MCF 10A (cell line): ENCODE measurements at regions not wholly inside any gene's neighbourhood (a gene's known extent, or its start where the extent isn't known, plus 50 kb on each side); places are given as distances from the start of the nearest gene placed in this dataset.

Source experiments
- BruUV-seq: library from RNA; stranded (reverse); fragments of 400-500 nt; replicated peaks from 2 replicates; lab custom pipeline; 2021; lab: Mats Ljungman, UMichigan
- CTCF ChIA-PET: fragments of 300-600 bp; sonication (Branson Sonifier 250); formaldehyde crosslinking; extraction: SDS; loops from one replicate; lab custom pipeline; 2021; ENCODE audit warnings: antibody characterized with exemption, inconsistent platforms; lab: Yijun Ruan, JAX
- POLR2A ChIA-PET: fragments of 300-600, 350-650 bp; sonication (Branson Sonifier 250); formaldehyde crosslinking; extraction: SDS; loops from one replicate; lab custom pipeline; 2020; ENCODE audit warnings: antibody characterized with exemption, inconsistent platforms; lab: Yijun Ruan, JAX
- DNase-seq: peaks from one replicate; pipeline ENCODE4 v3.0.0-alpha.2; 2018; ENCODE audit not compliant: unreplicated experiment
- H3K27ac Mint-ChIP-seq: one replicate; pipeline ENCODE4 v1.8.0; 2022; ENCODE audit warnings: mild to moderate bottlenecking, low read depth, mixed read lengths; ENCODE audit not compliant: unreplicated experiment
- H3K27me3 Mint-ChIP-seq: one replicate; pipeline ENCODE4 v1.8.0; 2022; ENCODE audit warnings: mixed read lengths; ENCODE audit not compliant: insufficient read depth, unreplicated experiment
- H3K36me3 Mint-ChIP-seq: one replicate; pipeline ENCODE4 v1.8.0; 2022; ENCODE audit warnings: mild to moderate bottlenecking, moderate library complexity, mixed read lengths; ENCODE audit not compliant: insufficient read depth, unreplicated experiment
- H3K4me1 Mint-ChIP-seq: one replicate; pipeline ENCODE4 v1.8.0; 2022; ENCODE audit warnings: mixed read lengths; ENCODE audit not compliant: insufficient read depth, unreplicated experiment
- H3K4me3 Mint-ChIP-seq: one replicate; pipeline ENCODE4 v1.8.0; 2022; ENCODE audit warnings: mild to moderate bottlenecking, moderate library complexity, mixed read lengths; ENCODE audit not compliant: unreplicated experiment
- H3K9me3 Mint-ChIP-seq: one replicate; pipeline ENCODE4 v1.8.0; 2022; ENCODE audit warnings: mixed read lengths; ENCODE audit not compliant: unreplicated experiment
- CTCF ChIP-seq: fragments of 200-600 bp; IDR thresholded peaks from one replicate; pipeline ENCODE4 v1.8.0; 2022; ENCODE audit warnings: antibody characterized with exemption, mild to moderate bottlenecking; ENCODE audit not compliant: unreplicated experiment
- intact Hi-C: fragments of 100-400 bp; cut with micrococcal nuclease; formaldehyde crosslinking; loops from 2 replicates; pipeline ENCODE4 v1.14.1; 2022

- intact Hi-C loops: no loop called here
- Mint-ChIP-seq H3K27me3 (no peaks in the 10 kb centered on the region), H3K9me3 (no peaks in the 10 kb centered on the region), H3K4me1 (no peaks in the 10 kb centered on the region), H3K36me3 (no peaks in the 10 kb centered on the region), H3K27ac (no peak overlapping the region), H3K4me3 (no peak overlapping the region)
- POLR2A ChIA-PET: interaction anchor here (0.7 kb wide), 1 partner anchor 701 kb away, joined by 3 read pairs; no protein-coding TSS in a partner anchor
- no peak for DNase-seq
- BruUV-seq: no TSS peak
- CTCF ChIA-PET: interaction anchor here (0.6 kb wide), 1 partner anchor 11 kb away, joined by 3 read pairs; no protein-coding TSS in a partner anchor
- no peak for TF ChIP-seq CTCF
These were observed 186.7 kb upstream of the CST7 start for GRCh38 chr20:24762371-24762770.

DNA sequence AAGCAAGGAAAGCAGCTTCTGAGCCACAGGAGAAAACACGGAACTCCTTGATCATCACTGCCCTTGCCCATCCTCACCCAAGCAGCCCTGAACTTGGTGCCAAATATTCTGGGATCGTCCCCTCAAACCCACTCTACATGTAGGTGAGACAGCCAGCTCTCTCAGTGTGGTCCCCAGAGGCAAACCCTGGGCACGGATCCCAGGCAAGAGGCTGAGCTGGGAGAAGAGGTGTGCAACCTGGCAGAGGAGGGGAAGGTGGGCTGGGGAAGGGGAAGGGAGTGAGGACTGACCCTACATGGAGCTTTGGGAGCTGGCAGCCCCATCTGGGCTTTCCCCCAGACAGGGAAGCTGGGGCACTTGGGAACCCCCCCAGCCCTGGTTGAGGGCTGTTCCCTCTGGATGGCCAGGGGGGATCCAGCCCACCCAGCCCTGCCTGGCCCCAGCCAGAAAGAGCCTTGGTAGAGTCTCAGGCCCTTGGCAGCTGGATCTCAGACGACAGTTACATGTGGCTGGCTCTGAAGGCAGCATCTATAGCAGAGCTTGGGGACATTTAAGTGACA is 186.2 kb upstream of the CST7 start:
- no peaks in the 10 kb centered on the region for H3K9me3 Mint-ChIP-seq
- ChIA-PET POLR2A (interaction anchor here (0.7 kb wide), 1 partner anchor 701 kb away, joined by 3 read pairs; no protein-coding TSS in a partner anchor), CTCF (interaction anchor here (0.6 kb wide), 1 partner anchor 11 kb away, joined by 3 read pairs; no protein-coding TSS in a partner anchor)
- no TSS peak for BruUV-seq
- no peak for DNase-seq
- H3K27ac Mint-ChIP-seq: no peak overlapping the region
- intact Hi-C loops: no loop called here
- no peaks in the 10 kb centered on the region for H3K36me3 Mint-ChIP-seq
- no peak for TF ChIP-seq CTCF
- H3K4me1 Mint-ChIP-seq: no peaks in the 10 kb centered on the region
- H3K4me3 Mint-ChIP-seq: no peak overlapping the region
- H3K27me3 Mint-ChIP-seq: no peaks in the 10 kb centered on the region

GRCh38 chr20:24763386-24764026 is 185.6 kb upstream of the CST7 start:
- Mint-ChIP-seq H3K27me3 (no peaks in the 10 kb centered on the region), H3K36me3 (no peaks in the 10 kb centered on the region), H3K4me3 (no peak overlapping the region), H3K27ac (no peak overlapping the region), H3K4me1 (no peaks in the 10 kb centered on the region), H3K9me3 (peaks cover 4% of the 10 kb centered on the region)
- CTCF ChIA-PET: interaction anchor here (0.6 kb wide), 1 partner anchor 1157 kb away, joined by 3 read pairs; no protein-coding TSS in a partner anchor
- intact Hi-C loops: no loop called here
- DNase-seq: no peak
- no TSS peak for BruUV-seq
- POLR2A ChIA-PET: no interaction called here
- TF ChIP-seq CTCF: no peak

GRCh38 chr20:24764027-24764793 is 184.9 kb upstream of the CST7 start:
- TF ChIP-seq CTCF: no peak
- no peaks in the 10 kb centered on the region for H3K36me3 Mint-ChIP-seq
- intact Hi-C loops: no loop called here
- no peaks in the 10 kb centered on the region for H3K27me3 Mint-ChIP-seq
- ChIA-PET POLR2A (no interaction called here), CTCF (interaction anchor here (0.6 kb wide), 2 partner anchors 11 to 1158 kb away, joined by 3 to 4 read pairs; no protein-coding TSS in a partner anchor)
- no peak for DNase-seq
- no peak overlapping the region for H3K27ac Mint-ChIP-seq
- H3K9me3 Mint-ChIP-seq: peaks cover 8% of the 10 kb centered on the region
- H3K4me3 Mint-ChIP-seq: no peak overlapping the region
- BruUV-seq: no TSS peak
- no peaks in the 10 kb centered on the region for H3K4me1 Mint-ChIP-seq
